ENCODE measurements at regions not wholly inside any gene's neighbourhood (a gene's known extent, or its start where the extent isn't known, plus 50 kb on each side); places are given as distances from the start of the nearest gene placed in this dataset.

GRCh38 chrX:447052-447451 lies 60.3 kb upstream of the PPP2R3B start:
- no peak overlapping the region for H4K91ac ChIP-seq (ENCODE audit: insufficient read length, low read depth, low read length)
- H3K79me1 ChIP-seq (ENCODE audit: insufficient read depth, low read depth, low read length, poor library complexity, severe bottlenecking) = no peaks in the 10 kb centered on the region
- WGBS (ENCODE audit: extremely low coverage, insufficient read length, low lambda C conversion rate) = no CpG with 5 or more reads among the region's 5 CpGs
- no peak overlapping the region for H2BK12ac ChIP-seq (ENCODE audit: insufficient read length, low read depth, low read length)
- no peak overlapping the region for H2BK120ac ChIP-seq (ENCODE audit: low read depth, low read length, poor library complexity, severe bottlenecking)
- TF ChIP-seq, protein P1, sequence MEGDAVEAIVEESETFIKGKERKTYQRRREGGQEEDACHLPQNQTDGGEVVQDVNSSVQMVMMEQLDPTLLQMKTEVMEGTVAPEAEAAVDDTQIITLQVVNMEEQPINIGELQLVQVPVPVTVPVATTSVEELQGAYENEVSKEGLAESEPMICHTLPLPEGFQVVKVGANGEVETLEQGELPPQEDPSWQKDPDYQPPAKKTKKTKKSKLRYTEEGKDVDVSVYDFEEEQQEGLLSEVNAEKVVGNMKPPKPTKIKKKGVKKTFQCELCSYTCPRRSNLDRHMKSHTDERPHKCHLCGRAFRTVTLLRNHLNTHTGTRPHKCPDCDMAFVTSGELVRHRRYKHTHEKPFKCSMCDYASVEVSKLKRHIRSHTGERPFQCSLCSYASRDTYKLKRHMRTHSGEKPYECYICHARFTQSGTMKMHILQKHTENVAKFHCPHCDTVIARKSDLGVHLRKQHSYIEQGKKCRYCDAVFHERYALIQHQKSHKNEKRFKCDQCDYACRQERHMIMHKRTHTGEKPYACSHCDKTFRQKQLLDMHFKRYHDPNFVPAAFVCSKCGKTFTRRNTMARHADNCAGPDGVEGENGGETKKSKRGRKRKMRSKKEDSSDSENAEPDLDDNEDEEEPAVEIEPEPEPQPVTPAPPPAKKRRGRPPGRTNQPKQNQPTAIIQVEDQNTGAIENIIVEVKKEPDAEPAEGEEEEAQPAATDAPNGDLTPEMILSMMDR (conservative IDR thresholded peaks at IDR 0.05) = no peak
- H3K56ac ChIP-seq (ENCODE audit: insufficient read length, low read depth, low read length) = no peak overlapping the region
- peaks cover 4% of the 10 kb centered on the region for H3K23me2 ChIP-seq (ENCODE audit: insufficient read length, low read depth, low read length, poor library complexity, severe bottlenecking)
- H3K4me2 ChIP-seq (ENCODE audit: insufficient read depth, insufficient read length, low read length) = no peak overlapping the region
- no peak overlapping the region for H3K27ac Mint-ChIP-seq
- H2AK5ac ChIP-seq (ENCODE audit: insufficient read length, low read length) = no peak overlapping the region
- no peak for DNase-seq
- no peaks in the 10 kb centered on the region for H3K79me2 ChIP-seq (ENCODE audit: insufficient read depth, low read length)
- peaks cover 51% of the 10 kb centered on the region for H3K27me3 Mint-ChIP-seq (ENCODE audit: low read depth)
- no peak overlapping the region for H3K18ac ChIP-seq (ENCODE audit: insufficient read length, low read depth, low read length)
- H3K27me3 ChIP-seq (ENCODE audit: insufficient read depth, low read length) = peaks cover 7% of the 10 kb centered on the region; the same call in 1 of the 2 replicates
- H2AFZ ChIP-seq (ENCODE audit: low read length) = no peak overlapping the region
- H3K4me3 Mint-ChIP-seq = no peak overlapping the region
- H2BK5ac ChIP-seq (ENCODE audit: insufficient read length, low read length) = no peak overlapping the region
- H3K9ac ChIP-seq (ENCODE audit: extremely low read depth, insufficient read length, low read length) = no peak overlapping the region
- H3K9me3 ChIP-seq (ENCODE audit: control insufficient read depth, low read depth, low read length) = no peaks in the 10 kb centered on the region
- no peaks in the 10 kb centered on the region for H4K20me1 ChIP-seq (ENCODE audit: control insufficient read depth, insufficient read depth, insufficient read length)
- no peak overlapping the region for H2BK20ac ChIP-seq (ENCODE audit: low read depth, low read length, poor library complexity, severe bottlenecking)
- no peak overlapping the region for H3K23ac ChIP-seq (ENCODE audit: insufficient read length, low read depth, low read length)
- H3K27ac ChIP-seq (ENCODE audit: insufficient read length, low read depth, low read length) = no peak overlapping the region
- no peak overlapping the region for H3K4ac ChIP-seq (ENCODE audit: low read depth, low read length)
- H4K5ac ChIP-seq (ENCODE audit: insufficient read length, low read depth, low read length) = no peak overlapping the region
- no peaks in the 10 kb centered on the region for H3K4me1 ChIP-seq (ENCODE audit: insufficient read depth, low read length)
- no peak overlapping the region for H3K14ac ChIP-seq (ENCODE audit: insufficient read depth, low read length)
- no peak overlapping the region for H2BK15ac ChIP-seq (ENCODE audit: low read depth, low read length)
- H3K36me3 Mint-ChIP-seq (ENCODE audit: insufficient read depth in 1 of 3, low read depth in 3 of 3) = peaks cover 4 to 17% (median 15%) of the 10 kb centered on the region in 3 experiments; a peak in 5 of 7 replicates
- H4K8ac ChIP-seq (replicated peaks; ENCODE audit: insufficient read length, low read depth, low read length) = no peak overlapping the region
- no peak overlapping the region for H3T11ph ChIP-seq (ENCODE audit: low read length)
- H3K9me3 Mint-ChIP-seq = peaks cover 2 to 5% of the 10 kb centered on the region in 2 experiments; a peak in 2 of 5 replicates
- peaks cover 19 to 27% of the 10 kb centered on the region in 2 experiments for H3K4me1 Mint-ChIP-seq
